GM23338 (cell line): ENCODE measurements at regions not wholly inside any gene's neighbourhood (a gene's known extent, or its start where the extent isn't known, plus 50 kb on each side); places are given as distances from the start of the nearest gene placed in this dataset.

Experiments
- ATAC-seq: fragments of 200-7000 bp; cut with Tn5 transposase; 3 replicates; pipeline ENCODE4 v1.9.1; 2020
- DNase-seq: peaks from one replicate; pipeline ENCODE4 v3.0.0-alpha.2; 2015; ENCODE audit warnings: low spot score
- H2AFZ ChIP-seq: fragments of 200-600 bp; sonication (generic); 2 replicates; pipeline ENCODE4 v1.8.0; 2016; ENCODE audit warnings: antibody characterized with exemption, mild to moderate bottlenecking, moderate library complexity
- H3F3A ChIP-seq: fragments of 200-600 bp; sonication (generic); replicated peaks from 2 replicates; pipeline ENCODE4 v1.8.0; 2017; ENCODE audit warnings: antibody characterized with exemption, mixed run types, low read depth
- H3K27ac ChIP-seq: fragments of 200-600 bp; sonication (generic); 2 replicates; pipeline ENCODE4 v1.6.1; 2016; ENCODE audit warnings: low read depth
- H3K27me3 ChIP-seq: fragments of 200-600 bp; sonication (generic); 2 replicates; pipeline ENCODE4 v1.8.0; 2016; ENCODE audit warnings: mild to moderate bottlenecking, mixed run types, moderate library complexity; ENCODE audit not compliant: insufficient read depth
- H3K36me3 ChIP-seq: fragments of 200-600 bp; sonication (generic); 2 replicates; pipeline ENCODE4 v1.8.0; 2016; ENCODE audit warnings: mild to moderate bottlenecking; ENCODE audit not compliant: insufficient read depth
- H3K4me1 ChIP-seq: fragments of 200-600 bp; sonication (generic); 2 replicates; pipeline ENCODE4 v1.8.0; 2016; ENCODE audit warnings: mild to moderate bottlenecking, moderate library complexity; ENCODE audit not compliant: insufficient read depth
- H3K4me2 ChIP-seq: fragments of 200-600 bp; sonication (generic); 2 replicates; pipeline ENCODE4 v1.7.1; 2017; ENCODE audit warnings: mixed run types
- H3K4me3 ChIP-seq: fragments of 200-600 bp; sonication (generic); 2 replicates; pipeline ENCODE4 v1.6.1; 2016; ENCODE audit warnings: mixed run types
- H3K79me2 ChIP-seq: fragments of 200-600 bp; sonication (generic); replicated peaks from 2 replicates; pipeline ENCODE4 v1.8.0; 2017; ENCODE audit warnings: mild to moderate bottlenecking; ENCODE audit not compliant: insufficient read depth
- H3K9me2 ChIP-seq: fragments of 200-600 bp; sonication (generic); 2 replicates; pipeline ENCODE4 v1.8.0; 2017; ENCODE audit not compliant: insufficient read depth
- H4K20me1 ChIP-seq: fragments of 200-600 bp; sonication (generic); replicated peaks from 2 replicates; pipeline ENCODE4 v1.8.0; 2017; ENCODE audit warnings: mild to moderate bottlenecking; ENCODE audit not compliant: insufficient read depth
- H3K27ac Mint-ChIP-seq: 2 replicates; pipeline ENCODE4 v1.8.0; 2020; ENCODE audit warnings: inconsistent platforms, mild to moderate bottlenecking, moderate library complexity, mixed read lengths
- H3K27me3 Mint-ChIP-seq: 3 replicates; pipeline ENCODE4 v1.8.0; 2022; ENCODE audit warnings: low read depth, mild to moderate bottlenecking, moderate library complexity, mixed read lengths, inconsistent platforms; ENCODE audit not compliant: insufficient read depth, poor library complexity
- H3K36me3 Mint-ChIP-seq: 3 replicates; pipeline ENCODE4 v1.8.0; 2021; ENCODE audit warnings: low read depth, mild to moderate bottlenecking, inconsistent platforms, moderate library complexity, mixed read lengths
- H3K4me1 Mint-ChIP-seq: 3 replicates; pipeline ENCODE4 v1.8.0; 2020; ENCODE audit warnings: mild to moderate bottlenecking, inconsistent platforms, mixed read lengths
- H3K4me3 Mint-ChIP-seq: 3 replicates; pipeline ENCODE4 v1.8.0; 2021; ENCODE audit warnings: moderate library complexity, mild to moderate bottlenecking, inconsistent platforms, mixed read lengths
- H3K9me3 Mint-ChIP-seq: 3 replicates; pipeline ENCODE4 v1.8.0; 2020; ENCODE audit warnings: moderate library complexity, mild to moderate bottlenecking, inconsistent platforms, mixed read lengths
- ETS1 ChIP-seq: IDR thresholded peaks from 2 replicates; pipeline ENCODE4 v1.6.1; 2016; ENCODE audit warnings: antibody characterized with exemption
- EZH2 ChIP-seq: fragments of 200-600 bp; sonication (generic); IDR thresholded peaks from one replicate; pipeline ENCODE4 v1.8.0; 2017; ENCODE audit warnings: antibody characterized with exemption, mild to moderate bottlenecking, low read depth; ENCODE audit not compliant: unreplicated experiment
- POLR2AphosphoS5 ChIP-seq: IDR thresholded peaks from 2 replicates; pipeline ENCODE4 v1.6.1; 2016; ENCODE audit warnings: antibody characterized with exemption, low read depth
- REST ChIP-seq: IDR thresholded peaks from one replicate; pipeline ENCODE4 v1.6.1; 2018; ENCODE audit warnings: antibody characterized with exemption; ENCODE audit not compliant: unreplicated experiment
- ZNF331 ChIP-seq: fragments of 250-450 bp; sonication (Bioruptor Pico); IDR thresholded peaks from 2 replicates; pipeline ENCODE4 v1.5.0; 2020; ENCODE audit warnings: low read depth, mild to moderate bottlenecking, moderate library complexity
- ZNF462 ChIP-seq: fragments of 250-450 bp; sonication (Bioruptor Pico); IDR thresholded peaks from 2 replicates; pipeline ENCODE4 v1.5.0; 2020; ENCODE audit warnings: mild to moderate bottlenecking, moderate library complexity

GRCh38 chr14:97462081-97462480, 664.9 kb downstream of the VRK1 start:
- Mint-ChIP-seq H3K9me3 (peaks cover 24% of the 10 kb centered on the region), H3K27me3 (peaks cover 11% of the 10 kb centered on the region), H3K4me3 (no peak overlapping the region), H3K36me3 (peaks cover 25% of the 10 kb centered on the region; the same call in 2 of the 3 replicates), H3K27ac (no peak overlapping the region), H3K4me1 (peaks cover 23% of the 10 kb centered on the region)
- Histone ChIP-seq H3F3A (no peaks in the 10 kb centered on the region), H3K9me2 (peaks cover 17% of the 10 kb centered on the region), H3K4me1 (peaks cover 15% of the 10 kb centered on the region), H3K4me2 (no peak overlapping the region), H3K79me2 (no peaks in the 10 kb centered on the region), H3K4me3 (no peak overlapping the region), H2AFZ (no peak overlapping the region), H3K27me3 (peaks cover 13% of the 10 kb centered on the region; the same call in 1 of the 2 replicates), H3K27ac (no peak overlapping the region), H3K36me3 (peaks cover 4% of the 10 kb centered on the region; the same call in 1 of the 2 replicates), H4K20me1 (no peaks in the 10 kb centered on the region)
- peak; percentile 97 for TF ChIP-seq ZNF331
- no peak for TF ChIP-seq ETS1
- no peak for TF ChIP-seq REST
- DNase-seq (no peak), ATAC-seq (no peak)

GRCh38 chr14:97468220-97468619, 671.0 kb downstream of the VRK1 start:
- 0 out of 3 replicates have a peak, but pooled peaks cover 2% of the 10 kb centered on the region for H3K9me3 Mint-ChIP-seq
- TF ChIP-seq POLR2AphosphoS5 = no peak
- no peak for TF ChIP-seq ZNF462
- TF ChIP-seq EZH2 = no peak
- 0 out of 2 replicates have a peak overlapping the region, but pooled peaks have one; percentile 4 for H3K4me2 ChIP-seq
- H3K27me3 Mint-ChIP-seq = peaks cover 2% of the 10 kb centered on the region
- H2AFZ ChIP-seq = peak overlapping the region; percentile 93
- peak; percentile 9 for DNase-seq
- peaks cover 24% of the 10 kb centered on the region for H3K4me1 ChIP-seq
- H3K27ac ChIP-seq = no peak overlapping the region
- no peaks in the 10 kb centered on the region; the same call in 1 of the 2 replicates for H3K36me3 ChIP-seq
- no peaks in the 10 kb centered on the region for H3F3A ChIP-seq
- peaks cover 29% of the 10 kb centered on the region for H3K4me1 Mint-ChIP-seq
- H3K4me3 Mint-ChIP-seq = no peak overlapping the region
- H3K4me3 ChIP-seq = no peak overlapping the region
- H3K36me3 Mint-ChIP-seq = peaks cover 3% of the 10 kb centered on the region; the same call in 1 of the 3 replicates
- no peak overlapping the region for H3K27ac Mint-ChIP-seq
- no peaks in the 10 kb centered on the region for H3K79me2 ChIP-seq
- peak; percentile 30; the same call in 2 of the 3 replicates for ATAC-seq
- H4K20me1 ChIP-seq = no peaks in the 10 kb centered on the region
- no peaks in the 10 kb centered on the region for H3K27me3 ChIP-seq
- peaks cover 23% of the 10 kb centered on the region for H3K9me2 ChIP-seq
